HepG2 (cell line): ENCODE measurements at regions not wholly inside any gene's neighbourhood (a gene's known extent, or its start where the extent isn't known, plus 50 kb on each side); places are given as distances from the start of the nearest gene placed in this dataset.
A peak's percentile ranks its signal among the peaks of the same experiment; 100 is the strongest.

ENCODE experiments used
- ATAC-seq: fragments of 200-7000 bp; cut with Tn5 transposase; 3 replicates; pipeline ENCODE4 v1.9.1; 2020; ENCODE audit warnings: mild to moderate bottlenecking, moderate library complexity
- BruUV-seq: library from RNA; stranded (reverse); fragments of 400-500 nt; replicated peaks from 2 replicates; lab custom pipeline; 2021; lab: Mats Ljungman, UMichigan
- CTCF ChIA-PET: fragments of 300-600 bp; formaldehyde crosslinking; extraction: SDS; loops from one replicate; lab custom pipeline; 2021; ENCODE audit warnings: low total read pairs, inconsistent platforms, low intra/inter-chr PET ratio; lab: Yijun Ruan, JAX
- POLR2A ChIA-PET: fragments of 350-600 bp; sonication (Branson Sonifier 250); formaldehyde crosslinking; loops from one replicate; lab custom pipeline; 2020; ENCODE audit warnings: antibody characterized with exemption, inconsistent platforms; lab: Yijun Ruan, JAX
- DNase-seq: peaks from one replicate; pipeline ENCODE4 v3.0.0-alpha.2; 2015; ENCODE audit warnings: low spot score
- FAIRE-seq: peaks from 3 replicates; lab custom pipeline; 2011; peaks lifted over from hg19 to GRCh38; lab: Jason Lieb, UNC
- H2AFZ ChIP-seq: one replicate; pipeline ENCODE4 v1.6.1; 2011; ENCODE audit warnings: low read length, inconsistent platforms
- H3K27ac ChIP-seq: fragments of 300-600 bp; 3 replicates; pipeline ENCODE4 v1.8.0; 2011; ENCODE audit warnings: mixed run types, mild to moderate bottlenecking, mixed read lengths, low read length, inconsistent platforms; ENCODE audit not compliant: insufficient read depth; ENCODE audit errors: extremely low read length
- H3K27me3 ChIP-seq, 2 experiments: fragments of 200-600 bp in 1 of 2; 2 replicates in 1 of 2; 3 replicates in 1 of 2; pipeline versions ENCODE4 v1.6.0 to v1.8.0; 2011; ENCODE audit warnings: low read length in 2 of 2, mild to moderate bottlenecking in 2 of 2, moderate library complexity in 2 of 2, inconsistent platforms in 1 of 2; ENCODE audit not compliant: insufficient read depth in 2 of 2, control insufficient read depth in 1 of 2
- H3K36me3 ChIP-seq, 2 experiments: fragments of 200-600 bp in 1 of 2; replicated peaks in 1 of 2; 2 replicates in 1 of 2; 3 replicates in 1 of 2; pipeline versions ENCODE4 v1.5.1 to v1.8.0; 2011; ENCODE audit warnings: low read length in 2 of 2, inconsistent platforms in 1 of 2; ENCODE audit not compliant: insufficient read depth in 2 of 2, control insufficient read depth in 1 of 2
- H3K4me1 ChIP-seq: 2 replicates; pipeline ENCODE4 v1.5.1; 2012; ENCODE audit warnings: low read length, inconsistent platforms; ENCODE audit not compliant: insufficient read depth
- H3K4me2 ChIP-seq: 2 replicates; pipeline ENCODE4 v1.6.0; 2011; ENCODE audit warnings: low read depth, low read length, inconsistent platforms
- H3K4me3 ChIP-seq, 3 experiments: fragments of 200-600 bp in 1 of 3; sonication (generic), shearing (Covaris generic) in 1 of 3; replicated peaks in 1 of 3; 2 replicates each; pipeline ENCODE4 v1.5.1; 2011 to 2016; ENCODE audit warnings: low read length in 3 of 3, inconsistent platforms in 2 of 3, low read depth in 2 of 3, mild to moderate bottlenecking in 2 of 3, control low read depth in 1 of 3, mixed read lengths in 1 of 3; ENCODE audit not compliant: insufficient read depth in 1 of 3
- H3K79me2 ChIP-seq: one replicate; pipeline ENCODE4 v1.6.1; 2011; ENCODE audit warnings: low read length, inconsistent platforms; ENCODE audit not compliant: insufficient read depth
- H3K9ac ChIP-seq: 2 replicates; pipeline ENCODE4 v1.6.0; 2011; ENCODE audit warnings: mild to moderate bottlenecking, low read depth, low read length, inconsistent platforms; ENCODE audit not compliant: insufficient read depth
- H3K9me3 ChIP-seq: 2 replicates; pipeline ENCODE4 v1.5.1; 2012; ENCODE audit warnings: mild to moderate bottlenecking, low read length
- H4K20me1 ChIP-seq: 2 replicates; pipeline ENCODE4 v1.6.0; 2011; ENCODE audit warnings: inconsistent platforms, mild to moderate bottlenecking, low read length, moderate library complexity; ENCODE audit not compliant: insufficient read depth
- HNRNPL ChIP-seq: fragments of 200-400 bp; formaldehyde crosslinking; IDR thresholded peaks from 2 replicates; pipeline ENCODE4 v1.6.1; 2017; ENCODE audit warnings: mild to moderate bottlenecking, low read depth, low read length
- MNT ChIP-seq: fragments of 450-650 bp; IDR thresholded peaks from 2 replicates; pipeline ENCODE4 v1.6.1; 2016
- ZMAT5 ChIP-seq: sonication (generic); formaldehyde crosslinking; IDR thresholded peaks from 2 replicates; pipeline ENCODE4 v1.5.0; 2020; ENCODE audit warnings: mild to moderate bottlenecking, low read depth, missing genetic modification reagents, borderline replicate concordance
- WGBS: methylation state at CpG from one replicate; pipeline ENCODE4 v1.1.6; 2017; ENCODE audit warnings: low lambda C conversion rate; 5-methylcytosine and 5-hydroxymethylcytosine counted together
- in situ Hi-C: cut with HindIII; loops from 2 replicates; pipeline ENCODE4 v1.10.0; 2017; ENCODE audit warnings: low pct_unique_long_range_greater_than_20kb; ENCODE audit not compliant: extremely low pct_ligation_motif_present
- intact Hi-C: fragments of 100-400 bp; cut with micrococcal nuclease; formaldehyde crosslinking; loops from one replicate; pipeline ENCODE4 v1.10.0; 2022; ENCODE audit not compliant: unreplicated experiment

- Histone ChIP-seq H3K27me3 (0 out of 5 replicates have a peak, but pooled peaks cover 1 to 8% of the 10 kb centered on the region in 2 experiments), H3K27ac (no peak overlapping the region), H2AFZ (no peak overlapping the region), H3K9ac (no peak overlapping the region), H4K20me1 (no peaks in the 10 kb centered on the region), H3K4me2 (no peak overlapping the region), H3K4me1 (peaks cover 58% of the 10 kb centered on the region), H3K9me3 (no peaks in the 10 kb centered on the region), H3K79me2 (no peaks in the 10 kb centered on the region), H3K36me3 (no peaks in the 10 kb centered on the region), H3K4me3 (no peak overlapping the region)
- ChIA-PET CTCF (no interaction called here), POLR2A (interaction anchor here (0.7 to 1.7 kb wide), 3 partner anchors 30 to 53 kb away, joined by 4 read pairs; no protein-coding TSS in a partner anchor)
- TF ChIP-seq ZMAT5 (CRISPR knock-in tag) (no peak), MNT (peak; percentile 93), HNRNPL (0 out of 2 replicates have a peak, but pooled peaks have one; percentile 59)
- in situ Hi-C loops = no loop called here
- intact Hi-C loops = loop anchor here (5.0 kb wide), 2 partner anchors 54 to 306 kb away; no protein-coding TSS in a partner anchor
- DNase-seq (no peak), FAIRE-seq (no peak), ATAC-seq (no peak)
- no CpG with 5 or more reads among the region's 25 CpGs for WGBS
- no TSS peak for BruUV-seq
These were observed 85.4 kb downstream of the SIK1 start for GRCh38 chr21:43341378-43342161.
